Adrenal gland (tissue), 9 donors: ENCODE measurements at regions not wholly inside any gene's neighbourhood (a gene's known extent, or its start where the extent isn't known, plus 50 kb on each side); places are given as distances from the start of the nearest gene placed in this dataset.

ENCODE experiments used
- DNase-seq, 7 donors: peaks; one replicate each; pipeline ENCODE4 v3.0.0-alpha.2; 2019 to 2020
- H3K27ac ChIP-seq, 5 donors: fragments of 200-600 bp; sonication (generic) in 4 of 5; 1 replicate in 3 of 5; 2 replicates in 2 of 5; pipeline versions ENCODE4 v1.5.1 to v1.8.0; 2016 to 2020; ENCODE audit warnings: mild to moderate bottlenecking in 1 of 5
- H3K27me3 ChIP-seq: fragments of 200-600 bp; 2 replicates; pipeline ENCODE4 v1.8.0; 2021
- H3K36me3 ChIP-seq, 2 donors: fragments of 200-600 bp; replicated peaks in 1 of 2; 1 replicate in 1 of 2; 2 replicates in 1 of 2; pipeline versions ENCODE4 v1.5.1 to v1.8.0; 2018 to 2022
- H3K4me1 ChIP-seq, 2 donors: fragments of 200-600 bp; replicated peaks in 1 of 2; 1 replicate in 1 of 2; 2 replicates in 1 of 2; pipeline versions ENCODE4 v1.5.1 to v1.8.0; 2018 to 2021
- H3K4me3 ChIP-seq, 4 donors: fragments of 200-600 bp; sonication (generic) in 3 of 4; one replicate each; pipeline ENCODE4 v1.5.1; 2016 to 2018
- H3K9me3 ChIP-seq, 3 donors: fragments of 200-600 bp; sonication (generic) in 1 of 3; replicated peaks in 1 of 3; 1 replicate in 2 of 3; 2 replicates in 1 of 3; pipeline versions ENCODE4 v1.5.1 to v1.8.0; 2016 to 2021
- CTCF ChIP-seq, 6 experiments: fragments of 450-650 bp in 4 of 6; fragments of 200-600 bp in 2 of 6; sonication (generic) in 1 of 6; IDR thresholded peaks; 1 replicate in 5 of 6; 2 replicates in 1 of 6; pipeline versions ENCODE4 v1.5.1 to v1.8.0; 2016 to 2021; ENCODE audit warnings: antibody characterized with exemption in 6 of 6, mild to moderate bottlenecking in 2 of 6, moderate library complexity in 1 of 6
- POLR2A ChIP-seq, 2 donors: fragments of 450-650 bp; IDR thresholded peaks; one replicate each; pipeline ENCODE4 v1.6.1; 2017; ENCODE audit warnings: antibody characterized with exemption in 2 of 2, mild to moderate bottlenecking in 2 of 2, moderate library complexity in 1 of 2
- WGBS, 4 donors: extraction: QIAGEN DNeasy Blood & Tissue Kit in 2 of 4; methylation state at CpG; one replicate each; pipeline versions ENCODE4 v1.1.5 to v1.1.7; 2013 to 2017; 5-methylcytosine and 5-hydroxymethylcytosine counted together
- intact Hi-C, 2 donors: fragments of 100-400 bp; cut with DNase I; formaldehyde crosslinking; loops; one replicate each; pipeline versions ENCODE4 v1.14.1 to v1.15.0; 2022 to 2023
- donor health status: healthy with polysubstance abuse.
- donor health status: Bipolar disorder and iron deficiency.
- donor health status: DM: yes; HTN: yes; CAD: no.
- donor health status: DM: no; HTN: no; CAD: no.
- donor health status: DM: no; HTN: no; CAD: no.

GRCh38 chr1:55714230-55714629, 499.1 kb upstream of the USP24 start:
- intact Hi-C loops: no loop called here
- no peak for DNase-seq
- H3K36me3 ChIP-seq: no peaks in the 10 kb centered on the region
- no peaks in the 10 kb centered on the region for H3K27me3 ChIP-seq
- H3K9me3 ChIP-seq: no peaks in the 10 kb centered on the region
- TF ChIP-seq POLR2A (IDR thresholded peaks at IDR 0.05) (no peak), CTCF (IDR thresholded peaks at IDR 0.05) (no peak)
- H3K4me1 ChIP-seq: peaks cover 5 to 19% of the 10 kb centered on the region in 2 donors
- H3K27ac ChIP-seq: no peak overlapping the region
- H3K4me3 ChIP-seq: no peak overlapping the region
- 57 to 67% (median 59%) methylated on average over 3 of the region's 3 CpGs for WGBS, 4 donors

DNA sequence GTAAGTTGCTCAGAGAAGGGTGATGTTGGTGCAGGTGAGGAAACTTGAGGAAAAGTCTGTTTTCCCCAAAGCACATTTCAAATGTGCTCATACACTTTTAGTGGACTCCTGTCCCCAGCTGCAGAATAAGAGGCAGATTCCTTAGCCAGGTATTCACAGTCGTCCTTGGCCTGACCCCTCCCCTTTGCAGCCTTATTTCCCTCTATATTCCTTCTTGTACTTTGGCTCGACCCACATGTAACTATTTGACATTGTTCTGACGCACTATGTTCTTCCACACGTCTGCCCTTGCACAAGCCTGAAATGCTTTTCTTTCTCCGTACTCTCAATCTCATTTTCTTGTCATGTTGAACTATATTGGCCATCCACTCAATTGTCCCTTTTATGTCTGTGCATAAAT, 498.4 kb upstream of the USP24 start:
- Histone ChIP-seq H3K27ac (no peak overlapping the region), H3K36me3 (no peaks in the 10 kb centered on the region), H3K27me3 (no peaks in the 10 kb centered on the region), H3K4me3 (no peak overlapping the region), H3K9me3 (no peaks in the 10 kb centered on the region), H3K4me1 (peaks cover 0 to 12% of the 10 kb centered on the region in 2 donors)
- intact Hi-C loops: no loop called here
- 78 to 90% (median 85%) methylated on average over 5 of the region's 5 CpGs for WGBS, 4 donors
- DNase-seq: no peak
- TF ChIP-seq POLR2A (IDR thresholded peaks at IDR 0.05) (no peak), CTCF (IDR thresholded peaks at IDR 0.05) (no peak)

- H3K4me1 ChIP-seq: peaks cover 0 to 4% of the 10 kb centered on the region in 2 donors
- TF ChIP-seq CTCF (IDR thresholded peaks at IDR 0.05): no peak
- no peak for TF ChIP-seq POLR2A (IDR thresholded peaks at IDR 0.05)
- no peak overlapping the region for H3K27ac ChIP-seq
- H3K36me3 ChIP-seq: no peaks in the 10 kb centered on the region
- WGBS, 4 donors: 74 to 86% (median 79%) methylated on average over 6 of the region's 6 CpGs
- intact Hi-C loops: no loop called here
- H3K27me3 ChIP-seq: no peaks in the 10 kb centered on the region
- DNase-seq: no peak
- no peaks in the 10 kb centered on the region for H3K9me3 ChIP-seq
- no peak overlapping the region for H3K4me3 ChIP-seq
Observed at GRCh38 chr1:55712148-55712547, 497.0 kb upstream of the USP24 start.

GRCh38 chr1:55708781-55709180, 493.6 kb upstream of the USP24 start:
- H3K9me3 ChIP-seq: no peaks in the 10 kb centered on the region
- no peak for DNase-seq
- intact Hi-C loops: no loop called here
- WGBS, 4 donors: 75 to 87% (median 79%) methylated on average over 3 of the region's 3 CpGs
- no peak overlapping the region for H3K27ac ChIP-seq
- H3K4me3 ChIP-seq: no peak overlapping the region
- no peaks in the 10 kb centered on the region for H3K27me3 ChIP-seq
- no peaks in the 10 kb centered on the region for H3K36me3 ChIP-seq
- H3K4me1 ChIP-seq: no peaks in the 10 kb centered on the region
- TF ChIP-seq CTCF (IDR thresholded peaks at IDR 0.05) (no peak), POLR2A (IDR thresholded peaks at IDR 0.05) (no peak)
